ENCODE measurements at regions not wholly inside any gene's neighbourhood (a gene's known extent, or its start where the extent isn't known, plus 50 kb on each side); places are given as distances from the start of the nearest gene placed in this dataset.
"Not testable (repeated sequence)": the region's sequence is repeated elsewhere in the genome, so short reads cannot be mapped to it uniquely, and the experiment has no call there.

DNA sequence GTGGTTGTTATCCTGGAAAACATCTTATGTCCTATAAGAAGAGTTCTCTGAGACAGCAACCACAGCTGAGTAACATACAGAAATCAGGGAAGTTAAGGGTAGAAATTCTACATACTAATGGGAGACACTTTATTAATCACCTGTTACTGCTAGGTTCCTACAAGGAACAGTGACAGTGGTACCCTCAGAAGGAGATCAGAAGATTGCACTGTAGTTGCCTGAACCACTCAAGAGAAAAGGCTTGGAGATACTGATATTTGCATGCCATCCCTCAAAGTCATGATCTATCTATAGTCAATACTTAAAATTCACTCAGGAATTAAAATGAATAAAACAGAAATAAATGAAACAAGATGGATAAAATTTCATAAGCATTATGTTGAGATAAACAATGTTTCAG lies 136.0 kb downstream of the LMLN start:
- no peak for DNase-seq
- no peak for ATAC-seq

DNA sequence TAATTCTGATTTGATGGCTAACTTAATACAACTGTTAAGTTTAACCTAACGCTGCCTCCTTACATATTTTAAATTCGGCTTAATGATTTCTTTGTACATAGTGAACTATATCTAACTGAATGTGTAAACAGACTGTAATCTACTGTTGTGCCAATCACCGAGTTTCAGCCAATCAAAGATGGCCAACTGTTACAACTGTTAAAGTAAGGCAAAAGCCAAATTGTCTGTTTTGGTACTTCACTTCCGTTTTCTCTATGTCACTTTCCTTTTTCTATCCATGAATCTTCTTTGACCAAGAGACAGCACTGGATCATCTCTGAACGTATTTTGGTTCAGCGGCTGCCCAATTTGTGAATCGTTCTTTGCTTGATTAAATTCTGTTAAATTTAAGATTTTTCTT lies 137.0 kb downstream of the LMLN start:
- ATAC-seq: no peak
- no peak for DNase-seq

DNA sequence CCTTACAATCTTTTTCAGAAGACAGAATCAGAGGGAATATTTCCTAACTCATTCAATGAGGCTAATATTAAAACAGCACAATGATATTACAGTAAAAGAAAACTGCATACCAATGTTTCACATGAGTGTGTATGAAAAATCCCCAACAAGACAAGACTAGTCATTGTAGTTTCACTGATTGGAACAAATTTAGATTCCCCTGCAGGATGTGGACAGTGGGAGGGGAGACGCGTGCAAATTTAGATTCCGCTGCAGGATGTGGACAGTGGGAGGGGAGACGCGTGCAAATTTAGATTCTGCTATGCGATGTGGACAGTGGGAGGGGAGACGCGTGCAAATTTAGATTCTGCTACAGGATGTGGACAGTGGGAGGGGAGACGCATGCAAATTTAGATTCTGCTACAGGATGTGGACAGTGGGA lies 138.7 kb downstream of the LMLN start:
- not testable (repeated sequence) for ATAC-seq, DNase-seq

DNA sequence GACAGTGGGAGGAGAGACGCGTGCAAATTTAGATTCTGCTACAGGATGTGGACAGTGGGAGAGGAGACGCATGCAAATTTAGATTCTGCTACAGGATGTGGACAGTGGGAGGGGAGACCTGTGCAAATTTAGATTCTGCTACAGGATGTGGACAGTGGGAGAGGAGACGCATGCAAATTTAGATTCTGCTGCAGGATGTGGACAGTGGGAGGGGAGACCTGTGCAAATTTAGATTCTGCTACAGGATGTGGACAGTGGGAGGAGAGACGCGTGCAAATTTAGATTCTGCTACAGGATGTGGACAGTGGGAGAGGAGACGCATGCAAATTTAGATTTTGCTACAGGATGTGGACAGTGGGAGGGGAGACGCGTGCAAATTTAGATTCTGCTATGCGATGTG lies 143.1 kb downstream of the LMLN start:
- ATAC-seq: not testable (repeated sequence)

DNA sequence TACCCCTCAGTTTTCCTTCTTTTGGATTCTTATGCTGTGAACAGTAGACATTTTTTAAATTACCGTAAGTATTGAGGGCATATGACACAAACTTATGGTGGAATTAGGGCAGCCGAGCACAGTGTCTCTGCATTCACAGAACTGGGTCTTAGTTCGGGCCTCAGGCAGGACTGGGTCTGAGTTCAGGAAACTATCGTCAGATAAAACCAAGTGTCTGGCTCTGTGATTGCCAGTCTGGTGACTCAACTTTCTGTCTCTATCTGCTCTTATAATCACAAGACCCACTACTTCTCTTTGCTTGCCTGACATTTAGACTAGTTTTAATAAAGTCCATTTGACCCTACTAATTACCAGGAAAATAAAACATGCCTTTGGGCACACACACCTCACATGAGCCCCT lies 146.2 kb downstream of the LMLN start:
- ATAC-seq (no peak), DNase-seq (no peak)

More for the DNA sequence above, 143.1 kb downstream of the LMLN start:
- not testable (repeated sequence) for DNase-seq

DNA sequence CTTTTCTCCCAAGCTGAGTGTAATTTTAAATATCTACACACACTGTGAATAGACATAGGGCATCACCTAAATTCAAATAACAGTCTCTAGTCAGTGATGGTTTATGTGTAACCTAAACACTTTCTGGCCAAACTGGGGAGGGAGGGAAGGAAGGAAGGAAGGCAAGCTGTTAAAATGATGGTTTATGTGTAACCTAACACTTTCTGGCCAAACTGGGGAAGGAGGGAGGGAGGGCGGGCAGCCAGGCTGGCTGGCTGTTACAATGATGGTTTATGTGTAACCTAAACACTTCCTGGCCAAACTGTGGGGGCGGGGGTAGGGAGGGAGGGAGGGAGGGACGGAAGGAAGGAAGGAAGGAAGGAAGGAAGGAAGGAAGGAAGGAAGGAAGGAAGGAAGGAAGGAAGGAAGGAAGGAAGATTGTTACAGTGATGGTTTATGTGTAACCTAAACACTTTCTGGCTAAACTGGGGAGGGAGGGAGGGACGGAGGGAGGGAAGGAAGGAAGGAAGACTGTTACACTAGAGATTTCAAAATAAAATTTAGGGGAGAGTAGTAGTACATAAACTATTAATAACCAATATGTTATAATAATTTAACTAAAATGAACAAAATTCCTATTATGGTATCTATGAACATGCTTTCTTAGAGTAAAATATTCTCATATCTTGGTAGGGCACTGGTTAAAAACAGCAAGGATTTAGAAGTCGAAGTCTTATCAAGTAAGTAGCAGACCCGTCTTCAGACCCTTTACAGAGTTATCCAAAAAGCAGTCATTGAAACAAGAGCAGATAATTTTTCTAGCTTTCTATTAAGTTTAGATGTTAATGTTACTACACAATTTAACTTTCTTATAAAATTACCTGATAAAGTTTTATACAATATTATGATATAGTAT lies 148.1 kb downstream of the LMLN start:
- no peak for ATAC-seq
- no peak for DNase-seq

DNA sequence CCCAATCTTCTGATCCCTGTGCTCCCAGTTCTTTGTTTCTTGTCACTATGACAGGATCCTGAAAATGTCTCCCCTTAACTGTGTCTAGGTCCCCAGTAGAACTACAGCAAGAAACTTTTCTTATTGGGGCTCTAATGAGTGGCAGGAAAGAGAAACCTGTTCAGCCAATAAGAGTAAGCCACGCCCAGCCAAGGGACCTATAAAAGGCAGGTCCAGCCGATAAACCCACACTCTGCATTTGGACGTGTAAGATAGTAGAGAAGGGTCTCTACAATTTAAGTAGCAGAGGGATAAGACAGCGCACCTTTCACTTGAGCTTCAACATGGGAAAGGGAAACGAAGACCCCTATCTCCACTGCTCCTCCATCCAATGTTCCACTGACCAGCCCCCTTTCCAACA lies 149.9 kb downstream of the LMLN start:
- ATAC-seq: no peak
- DNase-seq: no peak

DNA sequence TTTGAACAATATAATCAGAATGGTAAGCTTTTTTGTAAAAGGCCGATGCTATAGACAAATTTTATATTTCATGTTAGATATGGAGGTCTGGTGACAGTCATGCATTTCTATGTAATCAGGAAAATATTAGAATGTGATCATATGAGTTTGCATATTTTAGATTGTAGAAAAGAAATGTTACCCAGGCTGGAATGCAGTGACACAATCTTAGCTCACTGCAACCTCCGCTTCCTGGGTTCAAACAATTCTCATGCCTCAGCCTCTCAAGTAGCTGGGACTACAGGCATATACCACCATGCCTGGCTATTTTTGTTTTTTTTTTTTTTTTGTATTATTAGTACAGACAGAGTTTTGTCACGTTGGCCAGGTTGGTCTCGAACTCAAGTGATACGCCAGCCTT lies 152.0 kb downstream of the LMLN start:
- no peak for DNase-seq
- ATAC-seq: no peak

DNA sequence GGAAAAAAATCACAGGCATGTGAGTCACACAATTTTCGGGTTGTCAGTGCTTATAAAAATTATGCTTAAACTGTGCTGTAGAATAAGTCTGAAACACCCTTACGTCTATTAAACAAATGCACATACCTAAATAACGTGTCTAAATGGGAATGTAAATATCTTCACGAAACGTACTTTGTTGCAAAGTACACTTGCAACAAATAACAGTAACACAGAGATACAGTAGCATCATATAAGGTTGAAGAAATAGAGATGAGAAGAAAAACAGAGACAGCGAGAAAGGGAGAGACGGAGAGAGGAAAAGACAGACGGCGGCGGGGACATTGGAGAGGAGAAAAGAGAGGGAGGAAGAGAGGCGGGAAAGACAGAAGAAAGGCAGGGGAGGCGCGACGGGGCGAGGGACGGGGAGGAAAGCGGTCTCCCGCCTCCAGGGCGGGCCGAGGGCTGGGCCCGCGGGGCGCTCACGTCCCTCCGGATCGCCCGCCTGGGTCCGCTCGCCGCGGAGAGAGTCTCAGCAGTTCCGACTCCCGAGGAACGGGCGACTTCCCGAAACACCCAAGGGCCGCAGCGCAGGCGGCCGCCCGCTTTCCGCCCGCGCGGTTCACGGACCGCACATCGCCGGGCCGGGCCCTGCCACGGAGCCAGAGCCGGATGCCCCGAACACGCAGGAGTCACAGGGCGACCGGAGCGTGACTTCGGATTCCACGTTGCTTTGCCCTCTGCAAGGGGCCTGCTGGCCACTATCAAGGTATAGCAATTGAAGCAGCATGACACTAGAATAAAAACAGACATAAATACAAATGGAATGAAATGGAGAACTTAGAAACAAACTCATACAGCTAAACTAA lies 153.4 kb downstream of the LMLN start:
- ATAC-seq: peak; percentile 28
- peak; percentile 14 for DNase-seq

DNA sequence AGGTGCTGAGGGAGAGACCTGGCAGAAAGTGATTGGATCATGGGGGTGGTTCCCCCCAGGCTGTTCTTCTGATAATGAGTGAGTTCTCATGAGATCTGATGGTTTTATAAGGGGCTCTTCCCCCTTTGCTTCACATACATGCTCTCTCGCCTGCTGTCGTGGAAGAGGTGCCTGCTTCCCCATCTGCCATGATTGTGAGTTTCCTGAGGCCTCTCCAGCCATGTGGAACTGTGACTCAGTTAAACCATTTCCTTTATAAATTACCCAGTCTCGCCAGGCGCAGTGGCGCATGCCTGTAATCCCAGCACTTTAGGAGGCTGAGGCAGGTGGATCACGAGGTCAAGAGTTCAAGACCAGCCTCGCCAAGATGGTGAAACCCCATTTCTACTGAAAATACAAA lies 154.5 kb downstream of the LMLN start:
- not testable (repeated sequence) for ATAC-seq, DNase-seq

DNA sequence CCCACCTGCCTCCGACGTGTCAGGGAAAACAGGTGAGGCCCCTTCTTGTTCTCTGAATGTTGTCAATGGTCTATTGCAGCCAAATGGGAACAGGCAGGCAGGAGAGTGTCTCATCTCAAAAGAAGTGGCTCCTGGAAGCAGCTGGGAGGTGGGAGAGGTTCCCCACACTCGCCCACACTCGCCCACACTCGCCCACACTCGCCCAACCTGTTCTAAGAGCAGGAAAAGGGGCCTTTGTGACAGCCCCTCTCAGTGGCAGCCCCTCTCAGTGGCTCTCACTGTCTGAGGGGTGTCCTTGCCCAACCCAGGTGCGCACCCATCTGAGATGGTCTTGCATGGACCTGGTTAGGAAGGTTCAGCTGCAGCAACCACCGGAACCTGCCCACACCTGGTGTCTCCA lies 162.2 kb downstream of the LMLN start:
- DNase-seq, ATAC-seq: not testable (repeated sequence)

DNA sequence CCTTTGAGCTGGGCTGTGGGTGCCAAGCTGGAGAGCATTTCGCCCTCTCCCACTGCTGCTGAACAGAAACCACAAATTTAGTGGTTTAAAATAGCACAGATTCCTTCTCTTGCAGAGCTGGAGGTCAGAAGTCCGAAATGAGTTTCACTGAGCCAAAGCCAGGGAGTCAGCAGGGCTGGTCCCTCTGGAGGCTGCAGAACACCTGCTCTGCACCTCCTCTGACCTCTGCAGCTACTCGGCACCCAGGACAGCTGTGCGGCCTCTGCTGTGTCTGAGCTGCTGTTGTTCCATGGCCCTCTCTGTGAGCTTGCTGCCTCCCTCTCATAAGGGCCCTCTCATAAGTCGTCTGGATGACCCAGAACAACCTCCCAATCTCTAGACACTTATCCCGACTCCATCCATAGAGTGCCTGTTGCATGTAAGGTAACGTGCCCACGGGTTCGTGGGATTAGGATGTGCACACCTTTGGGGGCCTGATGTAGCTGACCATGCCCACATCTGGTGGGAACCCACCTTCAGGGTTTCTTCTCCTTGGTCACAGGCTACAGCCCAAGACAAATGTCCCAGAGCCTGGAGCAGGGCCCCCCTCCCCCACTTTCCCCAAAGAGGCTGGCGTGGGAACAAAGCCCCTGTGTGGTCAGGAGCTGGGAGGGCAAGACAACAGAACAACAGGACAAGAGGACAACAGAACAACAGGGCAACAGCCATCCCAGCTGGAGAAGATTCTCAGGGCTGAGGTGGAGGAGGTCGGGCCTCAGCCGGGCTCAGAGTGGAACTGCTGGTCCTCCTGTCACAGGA lies 177.2 kb downstream of the LMLN start:
- not testable (repeated sequence) for ATAC-seq, DNase-seq

DNA sequence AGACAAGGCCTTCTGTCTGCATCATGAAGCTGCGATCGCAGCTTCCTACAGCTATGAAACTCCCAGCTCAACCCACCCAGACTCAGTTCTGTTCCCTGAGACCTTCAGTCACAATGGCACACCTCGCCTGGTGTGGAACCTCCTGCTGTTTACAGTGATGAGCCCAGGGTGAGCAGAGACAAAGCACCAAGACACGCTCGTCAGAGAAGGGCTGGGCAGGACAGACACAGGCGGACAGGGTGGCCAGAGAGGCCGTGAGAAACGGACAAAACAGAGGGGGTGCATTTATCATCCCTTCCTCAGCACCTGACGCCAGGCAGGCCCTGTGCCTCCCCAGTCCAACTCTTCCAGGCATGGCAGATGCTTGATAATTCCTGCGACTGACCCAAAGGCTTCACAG lies 178.2 kb downstream of the LMLN start:
- not testable (repeated sequence) for ATAC-seq, DNase-seq

DNA sequence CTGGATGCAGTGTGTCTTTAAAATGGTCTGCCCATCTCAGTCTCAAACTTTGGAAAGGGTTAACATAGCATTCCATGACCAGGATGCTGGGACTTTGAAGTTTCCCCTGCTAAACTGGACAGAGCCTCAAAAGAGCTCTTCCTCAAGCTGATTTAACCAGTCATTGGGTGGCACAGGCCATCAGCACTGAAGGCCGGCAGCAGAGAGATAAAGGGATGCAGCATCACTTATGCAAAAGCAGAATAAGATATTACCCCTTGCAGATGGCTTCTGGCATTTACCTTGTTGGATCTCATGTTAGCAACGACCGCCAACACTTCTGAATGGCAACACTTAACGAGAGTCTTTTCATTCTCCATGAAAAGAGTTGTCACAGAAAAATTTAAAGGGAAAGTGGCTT lies 179.0 kb downstream of the LMLN start:
- DNase-seq, ATAC-seq: not testable (repeated sequence)

DNA sequence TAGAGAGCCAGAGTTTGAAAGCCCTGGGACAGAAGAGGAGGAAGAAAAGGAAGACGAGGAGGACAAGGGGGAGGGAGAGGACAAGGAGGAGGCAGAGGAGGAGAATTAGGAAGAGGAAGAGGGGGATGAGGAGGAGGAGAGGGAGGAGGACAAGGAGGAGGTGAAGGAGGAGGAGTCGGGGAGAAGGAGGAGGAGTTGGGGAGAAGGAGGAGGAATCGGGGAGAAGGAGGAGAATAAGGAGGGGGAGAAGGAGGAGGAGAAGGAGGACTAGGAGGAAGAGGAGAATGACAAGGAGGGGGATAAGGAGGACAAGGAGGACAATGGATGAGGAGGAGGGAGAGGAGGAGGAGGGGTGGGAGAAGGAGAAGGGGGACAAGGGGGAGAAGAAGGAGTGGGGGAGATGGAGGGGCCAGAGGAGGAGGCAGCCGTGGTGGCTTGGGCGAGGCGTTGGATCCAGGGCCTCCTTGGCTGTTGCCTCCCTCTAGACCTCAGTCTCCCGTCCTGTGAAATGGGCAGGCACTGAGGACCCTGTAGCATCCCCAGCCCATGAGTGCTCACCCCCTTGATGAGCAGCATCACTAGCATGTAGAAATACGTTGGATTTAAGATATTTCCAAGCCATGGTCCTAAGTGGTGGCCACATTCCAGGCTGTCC lies 179.6 kb downstream of the LMLN start:
- DNase-seq: not testable (repeated sequence)

DNA sequence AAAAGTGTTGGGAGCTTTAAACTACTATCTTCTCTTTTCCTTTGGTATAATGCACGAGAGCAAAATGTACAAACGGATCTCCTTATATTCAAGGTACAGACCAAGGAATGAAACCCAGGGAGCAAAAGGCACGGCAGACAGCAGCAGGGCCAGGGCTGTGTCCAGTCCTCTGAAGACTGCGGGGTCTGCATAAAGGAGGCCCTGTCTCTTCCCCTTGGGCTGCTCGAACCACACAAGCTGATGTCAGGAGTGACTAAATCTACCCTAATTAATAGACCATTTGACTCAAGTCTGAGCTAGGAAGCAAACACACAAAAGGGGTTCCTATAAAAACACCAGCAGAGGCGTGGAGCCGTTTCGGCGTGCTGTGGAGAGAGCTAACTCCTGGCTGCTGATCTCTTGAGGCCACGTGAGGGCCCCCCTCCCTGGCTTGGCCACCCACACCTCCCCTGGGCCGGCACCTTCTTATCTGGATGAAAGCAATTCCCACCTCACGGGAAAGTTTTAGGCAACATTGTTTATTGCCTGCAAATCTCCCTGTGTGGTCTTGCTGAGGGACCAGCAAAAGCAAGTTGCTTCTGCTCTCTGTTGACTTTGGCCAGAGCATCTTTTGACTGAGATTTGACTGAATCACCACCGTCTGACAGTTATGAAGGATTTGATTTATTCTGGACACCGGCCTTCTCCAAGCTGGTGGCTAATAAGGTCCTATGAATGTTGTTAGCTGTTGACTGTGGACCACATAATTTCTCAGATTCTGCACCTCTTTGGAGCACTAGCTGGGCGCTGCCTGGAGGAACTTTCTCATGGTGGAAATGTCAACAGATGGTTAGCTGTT lies 183.5 kb downstream of the LMLN start:
- not testable (repeated sequence) for DNase-seq, ATAC-seq

More for the DNA sequence above, 179.6 kb downstream of the LMLN start:
- ATAC-seq: not testable (repeated sequence)

DNA sequence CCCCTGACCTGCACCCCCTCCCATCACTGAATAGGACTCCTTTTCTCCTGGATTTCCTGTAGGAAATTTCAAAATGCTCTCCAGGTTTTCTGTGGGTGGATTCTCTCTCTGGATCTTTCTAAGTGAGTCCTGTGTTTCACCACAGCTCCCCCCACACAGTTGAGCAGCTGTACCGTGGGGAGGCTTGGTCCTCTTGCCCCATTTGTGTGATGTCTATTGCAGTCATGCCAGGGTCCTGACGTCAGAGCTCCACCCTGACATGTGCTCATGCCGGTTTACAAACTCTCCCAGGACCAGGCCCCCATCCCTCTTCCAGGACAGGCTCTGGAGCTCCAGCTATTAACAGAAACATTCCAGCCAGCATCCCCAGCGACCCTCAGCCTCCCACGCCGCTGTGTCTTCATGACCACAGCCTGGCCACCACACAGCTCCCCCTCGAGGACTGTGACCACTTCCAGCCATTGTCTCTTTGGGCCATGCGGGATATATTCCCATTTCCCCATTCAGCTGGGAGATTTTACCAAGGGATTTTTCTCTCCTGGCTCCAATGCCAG lies 185.3 kb downstream of the LMLN start:
- not testable (repeated sequence) for DNase-seq

DNA sequence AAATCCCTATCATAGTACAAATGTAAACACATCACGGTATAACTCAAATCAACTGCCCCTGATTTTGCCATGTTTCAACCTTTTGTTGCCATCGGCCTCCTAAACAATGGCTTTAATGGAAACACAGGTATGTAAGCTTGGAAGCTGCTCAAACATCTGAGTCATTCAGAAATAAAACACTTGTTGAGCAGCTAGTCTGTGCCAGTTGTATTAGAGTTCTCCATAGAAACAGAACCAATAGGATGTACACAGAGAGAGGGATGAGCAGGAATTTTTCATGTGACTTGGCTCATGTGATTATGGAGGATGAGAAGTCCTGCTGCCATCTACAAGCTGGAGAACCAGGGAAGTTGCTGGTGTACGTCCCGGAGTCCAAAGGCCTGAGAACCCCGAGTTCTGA lies 186.1 kb downstream of the LMLN start:
- DNase-seq, ATAC-seq: not testable (repeated sequence)

More for the DNA sequence above, 185.3 kb downstream of the LMLN start:
- ATAC-seq: not testable (repeated sequence)

DNA sequence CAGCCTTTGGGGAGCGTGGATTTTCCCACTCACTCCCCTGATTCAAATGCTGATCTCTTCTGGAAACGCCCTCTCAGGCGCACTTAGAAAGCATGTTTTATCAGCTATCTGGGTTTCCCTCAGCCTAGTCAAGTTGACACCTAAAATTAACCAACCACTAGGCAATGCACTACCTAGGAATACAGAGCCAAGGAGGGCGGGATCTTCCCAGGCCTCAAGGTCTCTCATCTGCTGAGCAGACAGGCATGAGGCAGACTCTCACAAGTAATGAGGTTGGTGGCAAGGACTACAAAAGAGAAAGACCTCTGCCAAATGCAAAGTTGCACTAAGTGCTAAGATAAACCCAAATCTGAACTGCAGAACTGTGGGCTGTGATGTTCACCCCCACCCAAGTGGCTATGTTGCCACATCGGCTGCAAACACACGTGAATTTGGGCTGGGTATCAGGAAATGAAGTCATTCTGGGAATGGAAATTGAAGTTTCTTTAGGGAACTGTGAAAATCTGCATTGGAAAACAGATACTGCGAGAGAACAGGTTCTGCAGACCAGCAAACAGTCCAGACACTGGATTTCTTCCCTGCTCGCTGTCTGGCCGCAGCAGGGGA lies 186.6 kb downstream of the LMLN start:
- ATAC-seq, DNase-seq: not testable (repeated sequence)

DNA sequence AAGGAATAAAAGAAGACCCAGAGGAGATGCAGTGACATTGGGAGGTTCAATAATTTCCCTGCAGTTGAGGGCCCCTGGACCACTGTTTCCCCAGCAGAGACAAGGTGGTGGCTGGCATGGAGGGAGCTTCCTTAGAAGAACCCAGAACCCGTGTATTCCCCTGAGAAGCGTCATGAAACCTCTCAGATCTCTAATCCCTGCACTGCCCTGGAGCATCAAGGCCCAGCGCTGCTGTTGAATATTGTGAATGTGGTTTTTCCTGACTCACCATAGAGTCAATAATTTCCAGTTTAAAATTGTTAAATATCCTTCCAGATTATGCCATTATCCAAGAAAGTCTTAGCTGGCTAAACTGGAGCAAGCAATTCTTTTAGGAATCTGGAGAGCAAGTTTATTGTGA lies 187.2 kb downstream of the LMLN start:
- ATAC-seq, DNase-seq: not testable (repeated sequence)

Data from stimulated activated naive CD8-positive, alpha-beta T cell treated with anti-CD3 and anti-CD28 coated beads, Interleukin-15, Interleukin-2, amounts not matched to agents 100 U/mL and 50 U/mL, for 24 hours (primary cell).